ENCODE measurements at regions not wholly inside any gene's neighbourhood (a gene's known extent, or its start where the extent isn't known, plus 50 kb on each side); places are given as distances from the start of the nearest gene placed in this dataset.

GRCh38 chr12:59843260-59843843 is 247.5 kb downstream of the SLC16A7 start:
- no peak for TF ChIP-seq FOSL1 (IDR thresholded peaks at IDR 0.05; ENCODE audit: insufficient read depth, low read depth, low read length)
- no peak for TF ChIP-seq EZH2 (IDR thresholded peaks at IDR 0.05; ENCODE audit: low read depth, low read length, severe bottlenecking)
- TF ChIP-seq CREB1 (IDR thresholded peaks at IDR 0.05) = no peak
- no peak for TF ChIP-seq HDAC6 (IDR thresholded peaks at IDR 0.05; ENCODE audit: low read depth, low read length)
- no peak for TF ChIP-seq SP1 (IDR thresholded peaks at IDR 0.05; ENCODE audit: low read depth, low read length)
- TF ChIP-seq, protein P1, sequence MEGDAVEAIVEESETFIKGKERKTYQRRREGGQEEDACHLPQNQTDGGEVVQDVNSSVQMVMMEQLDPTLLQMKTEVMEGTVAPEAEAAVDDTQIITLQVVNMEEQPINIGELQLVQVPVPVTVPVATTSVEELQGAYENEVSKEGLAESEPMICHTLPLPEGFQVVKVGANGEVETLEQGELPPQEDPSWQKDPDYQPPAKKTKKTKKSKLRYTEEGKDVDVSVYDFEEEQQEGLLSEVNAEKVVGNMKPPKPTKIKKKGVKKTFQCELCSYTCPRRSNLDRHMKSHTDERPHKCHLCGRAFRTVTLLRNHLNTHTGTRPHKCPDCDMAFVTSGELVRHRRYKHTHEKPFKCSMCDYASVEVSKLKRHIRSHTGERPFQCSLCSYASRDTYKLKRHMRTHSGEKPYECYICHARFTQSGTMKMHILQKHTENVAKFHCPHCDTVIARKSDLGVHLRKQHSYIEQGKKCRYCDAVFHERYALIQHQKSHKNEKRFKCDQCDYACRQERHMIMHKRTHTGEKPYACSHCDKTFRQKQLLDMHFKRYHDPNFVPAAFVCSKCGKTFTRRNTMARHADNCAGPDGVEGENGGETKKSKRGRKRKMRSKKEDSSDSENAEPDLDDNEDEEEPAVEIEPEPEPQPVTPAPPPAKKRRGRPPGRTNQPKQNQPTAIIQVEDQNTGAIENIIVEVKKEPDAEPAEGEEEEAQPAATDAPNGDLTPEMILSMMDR (IDR thresholded peaks at IDR 0.05; ENCODE audit: control extremely low read depth in 1 of 3, insufficient read depth in 1 of 3, low read depth in 1 of 3, low read length in 3 of 3) = no peak
